ENCODE measurements at regions not wholly inside any gene's neighbourhood (a gene's known extent, or its start where the extent isn't known, plus 50 kb on each side); places are given as distances from the start of the nearest gene placed in this dataset.

GRCh38 chr17:28267720-28268609 is 51.0 kb upstream of the TMEM97 start (continued):
- TF ChIP-seq ZNF639 (CRISPR knock-in tag; conservative IDR thresholded peaks at IDR 0.05 in 1 of 2, IDR thresholded peaks at IDR 0.05 in 1 of 2) (0 out of 4 replicates have a peak, but pooled peaks of 1 of the 2 experiments have one; percentile 34), TCF7 (IDR thresholded peaks at IDR 0.05; ENCODE audit: borderline replicate concordance) (no peak), ZNF644 (tag; IDR thresholded peaks at IDR 0.05; ENCODE audit: low read depth) (0 out of 2 replicates have a peak, but pooled peaks have one; percentile 42), PTTG1 (tag; IDR thresholded peaks at IDR 0.05; ENCODE audit: low read depth) (no peak), CBX3 (IDR thresholded peaks at IDR 0.05; ENCODE audit: borderline replicate concordance in 1 of 2, low read length in 2 of 2) (peak in 1 of 2 experiments; percentile 30; a peak in 1 of 3 replicates), BHLHE40 (IDR thresholded peaks at IDR 0.05; ENCODE audit: low read length) (peak; percentile 62), RB1 (IDR thresholded peaks at IDR 0.05; ENCODE audit: low read depth) (no peak), SMAD4 (CRISPR knock-in tag; conservative IDR thresholded peaks at IDR 0.05) (no peak), ZBTB43 (CRISPR knock-in tag; IDR thresholded peaks at IDR 0.05) (no peak), ZZZ3 (IDR thresholded peaks at IDR 0.05) (no peak), ZC3H8 (IDR thresholded peaks at IDR 0.05) (no peak), MAFG (tag; conservative IDR thresholded peaks at IDR 0.05) (peak; percentile 81; the same call in 1 of the 2 replicates), PHB2 (IDR thresholded peaks at IDR 0.05; ENCODE audit: low read depth) (no peak), NR2C2 (CRISPR knock-in tag; IDR thresholded peaks at IDR 0.05) (no peak), NR2C2 (tag; IDR thresholded peaks at IDR 0.05) (no peak), HDAC6 (IDR thresholded peaks at IDR 0.05; ENCODE audit: low read depth, low read length) (no peak), ZEB2 (IDR thresholded peaks at IDR 0.05) (no peak), TAF9B (IDR thresholded peaks at IDR 0.05; ENCODE audit: partially characterized antibody) (no peak), PHF8 (IDR thresholded peaks at IDR 0.05; ENCODE audit: borderline replicate concordance, low read length) (no peak)
- TF ChIP-seq, protein P1, sequence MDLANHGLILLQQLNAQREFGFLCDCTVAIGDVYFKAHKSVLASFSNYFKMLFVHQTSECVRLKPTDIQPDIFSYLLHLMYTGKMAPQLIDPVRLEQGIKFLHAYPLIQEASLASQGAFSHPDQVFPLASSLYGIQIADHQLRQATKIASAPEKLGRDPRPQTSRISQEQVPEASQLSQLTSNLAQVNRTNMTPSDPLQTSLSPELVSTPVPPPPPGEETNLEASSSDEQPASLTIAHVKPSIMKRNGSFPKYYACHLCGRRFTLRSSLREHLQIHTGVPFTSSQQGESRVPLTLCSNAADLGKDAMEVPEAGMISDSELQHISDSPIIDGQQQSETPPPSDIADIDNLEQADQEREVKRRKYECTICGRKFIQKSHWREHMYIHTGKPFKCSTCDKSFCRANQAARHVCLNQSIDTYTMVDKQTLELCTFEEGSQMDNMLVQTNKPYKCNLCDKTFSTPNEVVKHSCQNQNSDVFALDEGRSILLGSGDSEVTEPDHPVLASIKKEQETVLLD (IDR thresholded peaks at IDR 0.05): no peak
- TF ChIP-seq, protein P2, sequence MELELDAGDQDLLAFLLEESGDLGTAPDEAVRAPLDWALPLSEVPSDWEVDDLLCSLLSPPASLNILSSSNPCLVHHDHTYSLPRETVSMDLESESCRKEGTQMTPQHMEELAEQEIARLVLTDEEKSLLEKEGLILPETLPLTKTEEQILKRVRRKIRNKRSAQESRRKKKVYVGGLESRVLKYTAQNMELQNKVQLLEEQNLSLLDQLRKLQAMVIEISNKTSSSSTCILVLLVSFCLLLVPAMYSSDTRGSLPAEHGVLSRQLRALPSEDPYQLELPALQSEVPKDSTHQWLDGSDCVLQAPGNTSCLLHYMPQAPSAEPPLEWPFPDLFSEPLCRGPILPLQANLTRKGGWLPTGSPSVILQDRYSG (tag; conservative IDR thresholded peaks at IDR 0.05; ENCODE audit: low read depth): 0 out of 2 replicates have a peak, but pooled peaks have one; percentile 25
- TF ChIP-seq, protein P3, sequence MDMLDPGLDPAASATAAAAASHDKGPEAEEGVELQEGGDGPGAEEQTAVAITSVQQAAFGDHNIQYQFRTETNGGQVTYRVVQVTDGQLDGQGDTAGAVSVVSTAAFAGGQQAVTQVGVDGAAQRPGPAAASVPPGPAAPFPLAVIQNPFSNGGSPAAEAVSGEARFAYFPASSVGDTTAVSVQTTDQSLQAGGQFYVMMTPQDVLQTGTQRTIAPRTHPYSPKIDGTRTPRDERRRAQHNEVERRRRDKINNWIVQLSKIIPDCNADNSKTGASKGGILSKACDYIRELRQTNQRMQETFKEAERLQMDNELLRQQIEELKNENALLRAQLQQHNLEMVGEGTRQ (CRISPR knock-in tag; IDR thresholded peaks at IDR 0.05): 0 out of 2 replicates have a peak, but pooled peaks have one; percentile 10
